Endothelial cell of umbilical vein (primary cell): ENCODE measurements at regions not wholly inside any gene's neighbourhood (a gene's known extent, or its start where the extent isn't known, plus 50 kb on each side); places are given as distances from the start of the nearest gene placed in this dataset.

Experiments
- BruUV-seq: library from RNA; stranded (reverse); fragments of 400-500 nt; replicated peaks from 2 replicates; lab custom pipeline; 2021; lab: Mats Ljungman, UMichigan
- CTCF ChIA-PET: fragments of 300-600, 350-600 bp; sonication (Branson Sonifier 250); formaldehyde crosslinking; loops from one replicate; lab custom pipeline; 2021; ENCODE audit warnings: antibody characterized with exemption, inconsistent platforms; lab: Charles Lee
- POLR2A ChIA-PET: fragments of 300-600, 350-600 bp; sonication (Branson Sonifier 250); formaldehyde crosslinking; loops from one replicate; lab custom pipeline; 2021; ENCODE audit warnings: antibody characterized with exemption, inconsistent platforms; lab: Charles Lee
- DNase-seq: peaks from one replicate; pipeline ENCODE4 v3.0.0-alpha.2; 2011; ENCODE audit warnings: low read depth, low spot score
- FAIRE-seq: peaks from 2 replicates; lab custom pipeline; 2011; peaks lifted over from hg19 to GRCh38; lab: Jason Lieb, UNC
- H2AFZ ChIP-seq: 2 replicates; pipeline ENCODE4 v1.6.0; 2012; ENCODE audit warnings: low read depth, low read length, control low read depth, inconsistent platforms
- H3K27ac ChIP-seq: 2 replicates; pipeline ENCODE4 v1.5.1; 2011; ENCODE audit warnings: low read depth, mild to moderate bottlenecking, control low read depth, low read length, moderate library complexity; ENCODE audit not compliant: insufficient read depth
- H3K27me3 ChIP-seq, 2 experiments: 2 replicates each; pipeline versions ENCODE4 v1.6.0 to v1.6.1; 2011; ENCODE audit warnings: low read length in 2 of 2, mixed read lengths in 1 of 2; ENCODE audit not compliant: control insufficient read depth in 2 of 2, insufficient read depth in 2 of 2
- H3K36me3 ChIP-seq, 2 experiments: 2 replicates in 1 of 2; 3 replicates in 1 of 2; pipeline ENCODE4 v1.5.1; 2011; ENCODE audit warnings: low read length in 2 of 2, mild to moderate bottlenecking in 1 of 2, moderate library complexity in 1 of 2; ENCODE audit not compliant: control insufficient read depth in 2 of 2, insufficient read depth in 2 of 2; ENCODE audit errors: extremely low read depth in 1 of 2
- H3K4me1 ChIP-seq: 3 replicates; pipeline ENCODE4 v1.5.1; 2011; ENCODE audit warnings: mild to moderate bottlenecking, low read length; ENCODE audit not compliant: control insufficient read depth, insufficient read depth; ENCODE audit errors: extremely low read depth
- H3K4me2 ChIP-seq: 2 replicates; pipeline ENCODE4 v1.6.1; 2011; ENCODE audit warnings: low read length, control low read depth, mixed read lengths; ENCODE audit not compliant: insufficient read depth
- H3K4me3 ChIP-seq, 3 experiments: fragments of 200-600 bp in 1 of 3; sonication (generic), shearing (Covaris generic) in 1 of 3; replicated peaks in 1 of 3; 2 replicates each; pipeline ENCODE4 v1.5.1; 2011 to 2016; ENCODE audit warnings: control low read depth in 3 of 3, low read length in 3 of 3, mild to moderate bottlenecking in 2 of 3, inconsistent platforms in 1 of 3, low read depth in 1 of 3, moderate library complexity in 1 of 3; ENCODE audit not compliant: insufficient read depth in 1 of 3
- H3K79me2 ChIP-seq: 2 replicates; pipeline ENCODE4 v1.6.0; 2012; ENCODE audit warnings: low read length, inconsistent platforms; ENCODE audit not compliant: control insufficient read depth, insufficient read depth
- H3K9ac ChIP-seq: replicated peaks from 2 replicates; pipeline ENCODE3; 2011; ENCODE audit warnings: low read length, control low read depth; ENCODE audit not compliant: insufficient read depth; ENCODE audit errors: extremely low read depth
- H3K9me1 ChIP-seq: replicated peaks from 3 replicates; pipeline ENCODE4 v1.6.0; 2011; ENCODE audit warnings: mild to moderate bottlenecking, low read length; ENCODE audit not compliant: control insufficient read depth, insufficient read depth; ENCODE audit errors: extremely low read depth
- H3K9me3 ChIP-seq: replicated peaks from 2 replicates; pipeline ENCODE4 v1.5.1; 2012; ENCODE audit warnings: low read length, inconsistent platforms; ENCODE audit not compliant: control insufficient read depth, insufficient read depth
- H4K20me1 ChIP-seq: replicated peaks from 2 replicates; pipeline ENCODE3; 2011; ENCODE audit warnings: mild to moderate bottlenecking, low read length; ENCODE audit not compliant: control insufficient read depth, insufficient read depth; ENCODE audit errors: extremely low read depth
- CTCF ChIP-seq, 2 donors: IDR thresholded peaks; 1 replicate in 1 of 2; 2 replicates in 1 of 2; pipeline ENCODE4 v1.5.1; 2011; ENCODE audit warnings: low read length in 2 of 2, mild to moderate bottlenecking in 2 of 2, moderate library complexity in 2 of 2, control low read depth in 1 of 2, inconsistent platforms in 1 of 2, low read depth in 1 of 2; ENCODE audit not compliant: insufficient read depth in 1 of 2; ENCODE audit errors: extremely low read depth in 1 of 2
- EZH2 ChIP-seq: IDR thresholded peaks from 2 replicates; pipeline ENCODE4 v1.6.1; 2012; ENCODE audit warnings: borderline replicate concordance, low read depth, mild to moderate bottlenecking, moderate library complexity, low read length, inconsistent platforms; ENCODE audit not compliant: severe bottlenecking
- FOS ChIP-seq: IDR thresholded peaks from 2 replicates; pipeline ENCODE4 v1.6.1; 2011; ENCODE audit warnings: mild to moderate bottlenecking, low read length, moderate library complexity, borderline replicate concordance; ENCODE audit not compliant: insufficient read depth
- GATA2 ChIP-seq: IDR thresholded peaks from 2 replicates; pipeline ENCODE4 v1.7.0; 2011; ENCODE audit warnings: low read depth, mild to moderate bottlenecking, moderate library complexity, mixed read lengths, low read length; ENCODE audit not compliant: insufficient read length, insufficient read depth
- MAX ChIP-seq: IDR thresholded peaks from 2 replicates; pipeline ENCODE4 v1.6.1; 2011; ENCODE audit not compliant: insufficient read depth, insufficient read length
- MYC ChIP-seq: IDR thresholded peaks from one replicate; pipeline ENCODE4 v1.6.1; 2011; ENCODE audit warnings: mild to moderate bottlenecking, low read depth, low read length
- POLR2A ChIP-seq: IDR thresholded peaks from 2 replicates; pipeline ENCODE4 v1.6.1; 2012; ENCODE audit warnings: low read depth, mild to moderate bottlenecking, control low read depth, low read length
- dilution Hi-C: fragments of 300-500 bp; cut with MboI; formaldehyde crosslinking; loops from one replicate; pipeline ENCODE4 v1.15.0; 2019; ENCODE audit warnings: low sequenced_read_pairs; ENCODE audit not compliant: extremely low pct_ligation_motif_present
- intact Hi-C: fragments of 100-400 bp; cut with micrococcal nuclease; formaldehyde crosslinking; loops from one replicate; pipeline ENCODE4 v1.10.0; 2022

- Histone ChIP-seq H4K20me1 (no peaks in the 10 kb centered on the region), H3K9me1 (no peaks in the 10 kb centered on the region), H3K4me2 (no peak overlapping the region), H3K4me1 (no peaks in the 10 kb centered on the region), H3K27me3 (no peaks in the 10 kb centered on the region), H3K79me2 (no peaks in the 10 kb centered on the region), H3K9me3 (no peaks in the 10 kb centered on the region), H3K27ac (no peak overlapping the region), H3K36me3 (no peaks in the 10 kb centered on the region), H2AFZ (no peak overlapping the region), H3K4me3 (no peak overlapping the region), H3K9ac (no peak overlapping the region)
- TF ChIP-seq MYC (no peak), FOS (no peak), CTCF (IDR thresholded peaks at IDR 0.05; ENCODE audit: extremely low read depth in 1 of 2, insufficient read depth in 1 of 2, low read depth in 1 of 2, low read length in 2 of 2) (no peak), MAX (no peak), POLR2A (no peak), GATA2 (no peak), EZH2 (no peak)
- intact Hi-C loops = no loop called here
- ChIA-PET POLR2A (no interaction called here), CTCF (interaction anchor here (0.8 kb wide), 1 partner anchor 9 kb away, joined by 3 read pairs; no protein-coding TSS in a partner anchor)
- dilution Hi-C loops = no loop called here
- no TSS peak for BruUV-seq
- FAIRE-seq (no peak), DNase-seq (no peak)
Measured at GRCh38 chr1:68974447-68974846, 477.6 kb upstream of the DEPDC1 start.
